ENCODE measurements at regions not wholly inside any gene's neighbourhood (a gene's known extent, or its start where the extent isn't known, plus 50 kb on each side); places are given as distances from the start of the nearest gene placed in this dataset.
A peak's percentile ranks its signal among the peaks of the same experiment; 100 is the strongest.
"Not testable (repeated sequence)": the region's sequence is repeated elsewhere in the genome, so short reads cannot be mapped to it uniquely, and the experiment has no call there.

DNA sequence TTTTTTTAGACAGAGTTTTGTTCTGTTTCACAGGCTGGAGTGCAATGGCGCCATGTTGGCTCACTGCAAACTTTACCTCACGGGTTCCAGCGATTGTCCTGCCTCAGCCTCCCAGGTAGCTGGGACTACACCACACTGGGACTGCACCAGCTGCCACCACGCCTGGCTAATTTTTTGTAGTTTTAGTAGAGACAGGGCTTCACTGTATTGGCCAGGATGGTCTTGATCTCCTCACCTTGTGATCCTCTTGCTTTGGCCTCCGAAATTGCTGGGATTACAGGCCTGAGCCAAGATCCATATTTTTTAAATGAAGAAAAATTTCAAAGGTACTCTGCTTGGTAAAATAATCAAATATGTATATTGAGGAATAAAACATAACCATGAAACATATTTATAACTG lies 195.8 kb upstream of the TPTE start:
- peak; percentile 99 for DNase-seq (ENCODE audit: low read depth, low spot score)

DNA sequence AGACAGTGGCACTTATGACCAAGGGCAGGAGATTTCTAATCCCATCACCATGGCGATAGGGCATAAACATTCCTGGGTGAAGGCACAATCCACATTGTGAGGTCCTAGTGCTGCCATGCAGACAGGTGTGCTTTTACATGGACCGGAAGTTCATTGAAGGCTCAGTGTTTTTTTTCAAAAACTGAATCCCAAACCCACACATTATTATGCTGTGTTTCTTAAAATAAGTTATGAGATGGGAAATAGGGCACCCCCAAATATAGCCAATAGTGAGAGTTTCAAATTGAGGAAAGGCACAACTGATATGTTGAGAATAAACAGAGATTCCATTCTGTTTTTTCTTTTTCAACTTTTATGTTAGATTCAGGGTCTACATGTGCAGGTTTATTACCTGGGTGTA lies 195.2 kb upstream of the TPTE start:
- not testable (repeated sequence) for DNase-seq (ENCODE audit: low read depth, low spot score)

- DNase-seq (ENCODE audit: low read depth, low spot score): not testable (repeated sequence)
These were observed 192.7 kb upstream of the TPTE start for GRCh38 chr21:10328646-10329045.

GRCh38 chr21:10330641-10331119 lies 190.7 kb upstream of the TPTE start:
- not testable (repeated sequence) for DNase-seq (ENCODE audit: low read depth, low spot score)

DNA sequence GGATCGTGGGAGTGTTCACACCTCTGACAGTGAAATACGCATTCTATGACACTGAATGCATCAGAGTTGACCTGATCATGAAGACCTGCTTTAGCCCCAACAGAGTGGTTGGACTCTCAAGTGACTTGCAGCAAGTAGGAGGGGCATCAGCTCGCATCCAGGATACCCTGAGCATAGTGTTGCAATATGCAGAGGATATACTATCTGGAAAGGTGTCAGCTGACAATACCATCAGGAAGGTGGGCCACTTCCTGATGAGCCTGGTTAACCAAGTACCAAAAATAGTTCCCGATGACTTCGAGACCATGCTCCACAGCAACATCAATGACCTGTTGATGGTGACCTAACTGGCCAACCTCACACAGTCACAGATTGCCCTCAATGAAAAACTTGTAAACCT lies 190.2 kb upstream of the TPTE start:
- not testable (repeated sequence) for DNase-seq (ENCODE audit: low read depth, low spot score)

- DNase-seq (ENCODE audit: low read depth, low spot score): not testable (repeated sequence)
These were observed 188.4 kb upstream of the TPTE start for GRCh38 chr21:10332935-10333334.

- not testable (repeated sequence) for DNase-seq (ENCODE audit: low read depth, low spot score)
These were observed 187.0 kb upstream of the TPTE start for GRCh38 chr21:10334391-10334790.

DNA sequence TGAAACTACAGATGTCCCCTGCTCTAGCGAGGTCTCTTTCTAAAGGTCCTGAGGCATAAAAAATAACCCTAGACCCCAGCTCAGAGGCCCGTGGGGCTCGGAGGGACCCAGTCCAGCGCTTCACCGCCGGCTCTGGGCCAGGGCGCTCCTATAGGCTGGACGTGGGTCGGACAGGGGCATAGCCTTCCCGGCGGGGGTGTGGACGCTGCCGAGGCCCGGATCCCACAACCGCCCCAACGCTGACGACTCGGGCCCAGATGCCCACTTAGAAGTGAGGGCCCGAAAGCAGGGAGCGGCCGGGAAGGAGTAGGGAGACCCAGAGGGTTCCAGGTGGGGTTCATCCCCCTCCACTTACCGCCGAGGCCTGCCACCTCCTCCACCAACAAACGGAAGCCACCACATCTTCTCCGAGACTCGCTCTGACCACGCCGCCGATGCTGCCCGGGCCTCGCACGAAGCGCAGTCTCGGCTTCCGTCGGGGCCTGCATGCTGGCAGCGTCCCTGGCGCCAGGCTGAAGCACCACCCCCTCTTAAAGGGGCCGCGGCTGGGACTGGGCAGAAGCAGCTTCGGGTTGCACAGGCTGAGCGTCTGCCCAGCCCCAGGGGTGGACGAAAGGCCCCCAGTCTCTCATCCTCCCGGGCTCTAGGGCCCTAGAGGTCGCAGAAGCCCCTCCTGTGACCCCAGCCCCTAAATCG lies 179.0 kb upstream of the TPTE start:
- DNase-seq (ENCODE audit: low read depth, low spot score): not testable (repeated sequence)

DNA sequence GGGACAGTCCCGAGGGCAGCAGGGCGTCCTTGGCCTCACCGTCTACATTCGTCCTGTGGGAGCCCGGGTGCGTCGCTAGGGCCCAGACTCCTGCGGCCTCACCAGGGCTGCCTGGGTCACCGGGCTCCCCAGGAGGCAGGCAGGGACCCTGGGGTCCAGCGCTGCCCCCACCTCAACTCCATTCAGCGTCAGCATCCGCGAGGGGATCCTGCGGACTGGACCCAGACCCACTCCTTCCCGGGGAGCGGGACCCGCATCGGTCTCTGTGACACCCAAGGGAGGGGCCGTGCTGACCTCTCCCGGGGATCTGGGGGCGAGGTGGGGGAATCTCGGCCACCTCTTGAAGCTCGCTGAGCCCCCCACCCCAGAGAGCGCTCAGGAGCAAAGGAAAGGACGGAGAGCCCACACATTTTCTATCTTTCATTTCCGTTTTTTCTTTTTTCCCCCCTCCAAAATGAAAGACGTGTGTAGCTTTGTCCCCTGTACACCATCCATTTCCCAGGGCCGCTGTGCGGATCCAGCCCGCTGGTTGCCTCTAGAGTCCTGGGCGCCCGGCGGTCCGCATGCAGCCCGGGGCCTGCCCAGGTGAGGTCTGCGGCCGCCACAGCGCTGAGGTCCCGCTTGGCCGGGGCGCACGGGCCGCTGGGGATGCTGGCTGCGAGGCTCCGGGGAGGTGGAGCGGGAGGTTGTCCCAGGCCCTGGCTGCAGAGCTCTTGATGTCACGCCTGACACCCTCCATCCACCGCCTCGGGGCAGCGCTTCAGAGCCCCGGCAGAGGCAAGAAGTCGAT lies 178.0 kb upstream of the TPTE start:
- DNase-seq (ENCODE audit: low read depth, low spot score): not testable (repeated sequence)

DNA sequence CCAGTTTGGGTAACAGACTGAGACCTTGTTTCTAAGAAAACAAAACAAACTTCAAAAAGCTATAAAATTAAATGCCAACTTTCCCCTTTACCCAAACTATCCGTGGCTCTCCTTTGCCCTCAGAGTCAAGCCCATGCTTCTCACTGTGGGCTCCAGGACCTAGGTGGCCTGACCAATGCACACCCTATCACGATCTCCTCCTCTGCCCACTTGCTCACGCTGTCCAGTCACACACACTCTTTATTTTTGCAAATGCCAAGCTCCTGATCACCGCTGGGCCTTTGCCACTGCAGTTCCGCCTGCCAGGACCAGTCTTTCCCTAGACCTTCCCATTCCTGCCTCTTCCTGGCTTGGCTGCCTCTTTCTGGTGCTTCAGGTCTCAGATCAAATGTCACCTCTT lies 177.1 kb upstream of the TPTE start:
- not testable (repeated sequence) for DNase-seq (ENCODE audit: low read depth, low spot score)

DNA sequence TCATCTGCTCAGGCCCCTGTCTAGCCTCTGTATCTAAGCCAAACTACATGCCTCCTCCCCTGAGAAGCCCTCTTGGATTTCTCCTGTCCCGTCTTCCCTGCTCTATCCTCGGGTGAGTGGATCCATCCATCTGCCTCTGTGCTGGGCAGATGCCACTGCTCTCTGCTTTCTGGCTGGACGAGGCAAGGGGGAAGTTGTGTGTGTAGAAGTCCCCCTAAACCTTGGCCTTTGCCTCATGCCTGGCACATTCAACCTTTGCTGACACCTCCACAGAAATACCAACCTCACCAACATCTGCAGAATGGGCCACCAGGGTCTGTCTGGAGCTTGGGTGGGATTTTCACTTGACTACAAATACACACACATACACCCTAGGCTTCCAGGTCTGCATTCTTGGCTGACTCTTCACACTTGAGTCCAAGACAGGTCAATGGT lies 176.2 kb upstream of the TPTE start:
- DNase-seq (ENCODE audit: low read depth, low spot score): not testable (repeated sequence)

DNA sequence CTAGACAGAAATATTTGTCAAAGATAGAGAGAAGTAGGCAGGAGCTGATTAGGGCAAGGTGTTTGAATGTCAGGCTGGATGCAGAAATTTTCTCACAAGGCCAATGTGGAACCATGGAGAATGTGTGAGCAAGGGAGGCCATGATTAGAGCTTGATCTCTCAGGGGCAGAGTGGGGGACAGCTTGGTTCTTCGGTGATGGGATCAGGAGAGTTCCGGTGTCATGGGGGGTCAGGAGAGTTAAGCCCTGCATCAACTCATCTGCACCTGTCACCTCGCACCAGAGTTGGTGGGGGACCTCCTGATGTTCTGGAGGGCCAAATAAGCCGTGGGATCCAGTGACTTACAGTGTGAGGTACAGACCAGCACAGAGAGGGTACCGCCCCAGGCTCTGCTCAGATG lies 175.1 kb upstream of the TPTE start:
- not testable (repeated sequence) for DNase-seq (ENCODE audit: low read depth, low spot score)

GRCh38 chr21:10346933-10347615 lies 174.3 kb upstream of the TPTE start:
- not testable (repeated sequence) for DNase-seq (ENCODE audit: low read depth, low spot score)

DNA sequence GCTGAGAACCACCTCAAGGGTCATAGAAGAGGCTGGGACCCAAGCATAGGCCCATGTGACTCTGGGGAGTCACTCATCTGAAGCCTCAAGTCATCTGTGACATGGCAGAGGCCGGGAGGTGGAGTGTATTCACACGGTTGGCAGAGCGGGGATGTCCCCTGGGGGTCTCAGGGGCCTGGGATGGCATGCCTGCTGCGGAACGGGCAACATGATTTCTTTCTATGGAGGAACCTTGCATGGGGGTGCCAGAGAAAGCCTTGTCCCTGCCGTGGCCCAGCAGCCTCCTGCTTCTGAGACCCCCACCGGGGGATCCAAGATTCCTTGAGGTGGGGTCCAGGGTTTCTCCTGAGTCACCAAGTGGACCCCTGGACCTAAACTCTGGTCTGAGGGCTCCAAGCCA lies 173.7 kb upstream of the TPTE start:
- not testable (repeated sequence) for DNase-seq (ENCODE audit: low read depth, low spot score)

- DNase-seq (ENCODE audit: low read depth, low spot score): not testable (repeated sequence)
These were observed 173.2 kb upstream of the TPTE start for GRCh38 chr21:10348150-10348549.

DNA sequence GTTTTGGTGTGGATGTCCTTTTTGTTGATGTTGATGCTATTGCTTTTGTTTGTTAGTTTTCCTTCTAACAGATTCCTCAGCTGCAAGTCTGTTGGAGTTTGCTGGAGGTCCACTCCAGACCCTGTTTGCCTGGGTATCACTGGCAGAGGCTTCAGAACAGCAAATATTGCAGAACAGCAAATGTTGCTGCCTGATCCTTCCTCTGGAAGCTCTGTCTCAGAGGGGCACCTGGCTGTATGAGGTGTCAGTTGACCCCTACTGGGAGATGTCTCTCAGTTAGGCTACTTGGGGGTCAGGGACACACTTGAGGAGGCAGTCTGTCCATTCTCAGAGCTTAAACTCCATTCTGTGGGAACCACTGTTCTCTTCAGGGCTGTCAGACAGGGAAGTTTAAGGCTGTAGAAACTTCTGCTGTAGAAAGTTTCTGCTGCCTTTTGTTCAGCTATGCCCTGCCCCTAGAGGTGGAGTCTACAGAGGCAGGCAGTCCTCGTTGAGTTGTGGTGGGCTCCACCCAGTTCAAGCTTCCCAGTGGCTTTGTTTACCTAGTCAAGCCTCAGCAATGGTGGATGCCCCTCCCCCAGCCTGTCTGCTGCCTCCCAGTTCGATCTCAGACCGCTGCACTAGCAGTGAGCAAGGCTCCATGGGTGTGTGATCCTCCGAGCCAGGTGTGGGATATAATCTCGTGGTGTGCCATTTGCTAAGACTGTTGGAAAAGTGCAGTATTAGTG lies 166.4 kb upstream of the TPTE start:
- DNase-seq (ENCODE audit: low read depth, low spot score): not testable (repeated sequence)

DNA sequence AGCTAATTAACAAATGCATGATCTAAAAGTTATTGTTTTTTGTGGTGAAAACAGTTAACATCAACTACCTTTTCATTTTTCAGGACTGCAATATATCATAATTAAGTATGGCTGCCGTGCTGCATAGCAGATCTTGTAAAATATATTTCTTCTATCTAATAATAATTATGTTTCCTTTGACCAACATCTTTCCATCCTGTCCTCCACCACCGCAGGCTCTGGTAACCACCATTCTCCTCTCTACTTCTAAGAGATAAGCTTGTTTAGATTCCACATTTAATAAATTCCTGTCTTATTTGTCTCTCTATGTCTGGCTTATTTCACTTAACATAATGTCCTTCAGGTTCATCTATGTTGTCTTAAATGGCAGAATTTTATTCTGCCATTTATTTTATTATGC lies 162.3 kb upstream of the TPTE start:
- DNase-seq (ENCODE audit: low read depth, low spot score): not testable (repeated sequence)

- DNase-seq (ENCODE audit: low read depth, low spot score): not testable (repeated sequence)
These were observed 161.5 kb upstream of the TPTE start for GRCh38 chr21:10359911-10360310.

DNA sequence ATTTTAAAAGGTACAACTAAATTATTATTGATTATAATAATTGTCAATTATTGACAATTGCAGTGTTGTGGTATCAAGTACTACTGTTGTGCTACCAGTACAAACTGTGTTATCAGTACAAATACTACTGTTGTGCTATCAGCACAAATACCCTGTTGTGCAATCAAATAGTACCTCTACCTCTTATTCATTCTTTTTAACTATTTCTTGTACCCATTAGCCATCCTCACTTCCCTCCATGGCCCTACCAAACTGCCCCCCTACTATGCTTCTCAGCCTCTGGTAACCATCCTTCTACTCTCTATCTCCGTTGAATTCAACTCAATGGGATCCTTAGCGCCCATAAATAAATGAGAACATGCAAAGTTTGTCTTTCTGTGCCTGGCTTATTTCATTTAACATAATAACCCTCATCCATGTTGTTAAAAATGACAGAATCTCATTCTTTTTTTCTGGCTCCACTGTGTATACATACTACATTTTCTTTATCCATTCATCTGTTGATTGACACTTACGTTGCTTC lies 160.1 kb upstream of the TPTE start:
- not testable (repeated sequence) for DNase-seq (ENCODE audit: low read depth, low spot score)

DNA sequence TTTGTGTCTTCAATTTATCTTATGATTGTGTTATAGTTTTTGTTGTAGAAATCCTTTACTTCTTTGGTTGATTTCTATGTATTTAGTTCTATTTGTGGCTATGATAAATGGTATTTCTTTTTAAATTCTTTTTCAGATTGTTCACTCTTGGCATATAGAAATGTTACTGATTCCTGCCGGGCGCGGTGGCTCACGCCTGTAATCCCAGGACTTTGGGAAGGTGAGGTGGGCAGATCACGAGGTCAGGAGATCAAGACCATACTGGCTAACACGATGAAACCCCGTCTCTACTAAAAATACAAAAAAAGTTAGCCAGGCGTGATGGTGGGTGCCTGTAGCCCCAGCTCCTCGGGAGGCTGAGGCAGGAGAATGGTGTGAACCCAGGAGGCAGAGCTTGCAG lies 158.6 kb upstream of the TPTE start:
- DNase-seq (ENCODE audit: low read depth, low spot score): not testable (repeated sequence)

DNA sequence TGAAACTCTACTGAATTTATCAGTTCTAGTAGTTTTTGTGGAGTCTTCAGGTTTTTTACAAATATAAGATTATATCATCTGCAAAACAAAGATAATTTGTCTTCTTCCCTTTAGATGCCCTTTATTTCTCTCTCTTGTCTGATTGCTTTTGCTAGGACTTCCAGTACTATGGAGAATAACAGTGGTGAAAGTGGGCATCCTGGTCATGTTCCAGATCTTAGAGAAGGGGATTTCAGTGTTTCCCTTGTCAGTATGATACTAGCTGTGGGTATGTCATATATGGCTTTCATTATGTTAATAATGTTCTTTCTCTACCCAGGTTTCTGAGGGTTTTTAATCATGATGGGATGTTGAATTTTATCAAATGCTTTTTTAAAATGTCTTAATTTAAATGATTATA lies 158.1 kb upstream of the TPTE start:
- DNase-seq (ENCODE audit: low read depth, low spot score): not testable (repeated sequence)

Measured in iPS DF 19.7 (cell line).